ENCODE measurements at regions not wholly inside any gene's neighbourhood (a gene's known extent, or its start where the extent isn't known, plus 50 kb on each side); places are given as distances from the start of the nearest gene placed in this dataset.
A peak's percentile ranks its signal among the peaks of the same experiment; 100 is the strongest.

DNA sequence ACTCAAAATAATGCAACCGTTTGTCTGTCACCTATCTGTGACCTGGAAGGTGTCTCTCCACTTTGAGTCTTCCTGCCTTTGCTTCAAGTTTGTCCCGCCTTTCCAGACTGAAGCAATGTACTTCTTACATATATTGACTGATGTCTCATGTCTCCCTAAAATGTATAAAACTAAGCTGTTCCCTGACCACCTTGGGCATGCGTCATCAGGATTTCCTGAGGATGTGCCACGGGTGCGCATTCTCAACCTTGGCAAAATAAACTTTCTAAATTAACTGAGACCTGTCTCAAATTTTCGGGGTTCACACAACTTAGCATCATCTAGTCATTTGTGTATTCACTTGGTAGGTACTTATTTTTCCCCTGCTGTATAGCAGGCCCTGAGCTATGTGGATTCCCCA is 65.3 kb upstream of the JCAD start:
- DNase-seq = no peak
- Histone ChIP-seq H3K27ac (no peak overlapping the region), H3K9me3 (no peaks in the 10 kb centered on the region), H3K4me1 (no peaks in the 10 kb centered on the region), H3K27me3 (no peaks in the 10 kb centered on the region), H3K4me3 (no peak overlapping the region), H3K36me3 (no peaks in the 10 kb centered on the region)
- TF ChIP-seq POLR2A (IDR thresholded peaks at IDR 0.05) = no peak
- 77 to 84% (median 78%) methylated on average over 6 of the region's 6 CpGs for WGBS, 5 donors
- intact Hi-C loops (cut with DNase I; ENCODE audit: low total_unique reads) = no loop called here

DNA sequence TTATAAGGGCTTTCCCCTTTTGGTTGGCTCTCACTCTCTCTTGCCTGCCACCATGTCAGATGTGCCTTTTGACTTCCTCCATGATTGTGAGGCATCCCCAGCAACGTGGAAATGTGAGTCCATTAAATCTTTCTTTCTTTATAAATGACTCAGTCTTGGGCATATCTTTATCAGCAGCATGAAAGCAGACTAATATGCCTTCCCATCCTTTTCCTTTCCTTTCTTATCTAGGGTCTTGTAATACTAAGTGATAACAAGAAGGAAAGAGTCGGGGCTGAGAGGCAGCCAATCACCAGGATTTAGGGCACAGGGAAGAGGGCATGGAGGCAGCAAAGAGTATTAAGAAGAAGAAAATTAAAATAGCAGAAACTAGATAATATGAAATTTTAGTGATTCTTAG is 62.0 kb upstream of the JCAD start:
- Histone ChIP-seq H3K4me1 (no peaks in the 10 kb centered on the region), H3K27ac (no peak overlapping the region), H3K36me3 (no peaks in the 10 kb centered on the region), H3K27me3 (no peaks in the 10 kb centered on the region), H3K4me3 (no peak overlapping the region), H3K9me3 (no peaks in the 10 kb centered on the region)
- TF ChIP-seq POLR2AphosphoS5 (IDR thresholded peaks at IDR 0.05) (no peak), EP300 (IDR thresholded peaks at IDR 0.05) (no peak), POLR2A (IDR thresholded peaks at IDR 0.05) (no peak)
- TF ChIP-seq, protein P1, sequence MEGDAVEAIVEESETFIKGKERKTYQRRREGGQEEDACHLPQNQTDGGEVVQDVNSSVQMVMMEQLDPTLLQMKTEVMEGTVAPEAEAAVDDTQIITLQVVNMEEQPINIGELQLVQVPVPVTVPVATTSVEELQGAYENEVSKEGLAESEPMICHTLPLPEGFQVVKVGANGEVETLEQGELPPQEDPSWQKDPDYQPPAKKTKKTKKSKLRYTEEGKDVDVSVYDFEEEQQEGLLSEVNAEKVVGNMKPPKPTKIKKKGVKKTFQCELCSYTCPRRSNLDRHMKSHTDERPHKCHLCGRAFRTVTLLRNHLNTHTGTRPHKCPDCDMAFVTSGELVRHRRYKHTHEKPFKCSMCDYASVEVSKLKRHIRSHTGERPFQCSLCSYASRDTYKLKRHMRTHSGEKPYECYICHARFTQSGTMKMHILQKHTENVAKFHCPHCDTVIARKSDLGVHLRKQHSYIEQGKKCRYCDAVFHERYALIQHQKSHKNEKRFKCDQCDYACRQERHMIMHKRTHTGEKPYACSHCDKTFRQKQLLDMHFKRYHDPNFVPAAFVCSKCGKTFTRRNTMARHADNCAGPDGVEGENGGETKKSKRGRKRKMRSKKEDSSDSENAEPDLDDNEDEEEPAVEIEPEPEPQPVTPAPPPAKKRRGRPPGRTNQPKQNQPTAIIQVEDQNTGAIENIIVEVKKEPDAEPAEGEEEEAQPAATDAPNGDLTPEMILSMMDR (IDR thresholded peaks at IDR 0.05) = no peak
- intact Hi-C loops (cut with DNase I; ENCODE audit: low total_unique reads) = no loop called here
- DNase-seq = no peak
- 19 to 58% (median 42%) methylated on average over 2 of the region's 2 CpGs for WGBS, 5 donors

DNA sequence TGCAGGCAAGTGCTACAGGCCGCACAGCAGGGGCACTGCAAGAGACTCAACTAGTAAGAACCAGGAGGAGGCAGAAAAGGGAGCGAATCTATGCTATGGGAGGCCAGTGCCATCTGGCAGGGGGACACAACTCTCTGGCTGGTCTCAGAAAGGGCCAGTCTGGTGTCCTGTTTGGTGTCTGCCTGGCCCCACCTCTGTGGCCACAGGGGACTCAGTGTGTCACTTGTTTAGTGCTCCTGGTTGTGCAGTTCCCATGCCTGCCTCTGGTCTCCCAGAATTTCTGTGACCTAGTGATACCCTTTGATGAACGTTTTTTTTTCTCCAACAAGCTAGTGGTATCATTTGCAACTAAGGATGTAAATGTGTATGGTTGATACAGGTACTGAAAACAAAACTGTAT is 59.2 kb upstream of the JCAD start:
- WGBS, 5 donors = 63 to 74% (median 73%) methylated on average over 3 of the region's 3 CpGs

DNA sequence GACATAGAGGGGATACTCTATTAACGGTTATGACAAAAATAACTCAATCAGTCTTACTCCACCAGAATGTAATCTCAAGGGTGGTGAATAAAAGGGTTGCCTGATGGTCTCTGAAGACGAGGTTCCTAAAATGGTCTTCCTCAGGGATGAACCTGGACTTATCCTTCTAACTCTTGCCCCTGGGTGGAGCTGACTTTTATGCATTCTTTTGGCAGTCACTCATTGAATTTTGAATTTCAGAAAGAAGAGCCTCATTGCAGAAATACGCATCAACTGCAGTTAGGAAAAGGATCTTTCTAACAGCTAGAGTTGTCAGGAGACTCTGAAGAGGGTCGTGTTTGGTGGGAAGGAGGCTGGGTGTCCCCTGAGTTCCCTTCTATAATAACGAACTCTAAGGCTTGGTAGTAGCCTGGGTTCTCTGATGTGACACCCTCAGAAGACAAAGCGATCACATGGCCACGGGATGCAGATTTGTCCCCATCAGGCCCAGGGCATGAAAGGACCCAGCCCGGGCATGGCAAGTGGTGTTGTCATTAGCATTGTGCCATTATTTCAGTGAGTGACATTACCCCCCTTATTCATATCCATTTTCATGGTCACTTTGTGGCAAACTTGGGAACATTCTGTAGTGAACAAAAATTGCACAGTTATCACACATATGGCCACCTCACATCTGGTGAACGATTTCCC is 58.6 kb upstream of the JCAD start:
- Histone ChIP-seq H3K36me3 (no peaks in the 10 kb centered on the region), H3K27ac (no peak overlapping the region), H3K4me1 (no peaks in the 10 kb centered on the region), H3K9me3 (no peaks in the 10 kb centered on the region), H3K27me3 (no peaks in the 10 kb centered on the region), H3K4me3 (no peak overlapping the region)
- TF ChIP-seq, protein P1 (IDR thresholded peaks at IDR 0.05) = no peak
- no peak for TF ChIP-seq POLR2A (IDR thresholded peaks at IDR 0.05)
- TF ChIP-seq EP300 (IDR thresholded peaks at IDR 0.05) = no peak
- no peak for TF ChIP-seq POLR2AphosphoS5 (IDR thresholded peaks at IDR 0.05)
- no peak for DNase-seq
- WGBS, 5 donors = 79 to 87% (median 86%) methylated on average over 9 of the region's 9 CpGs
- intact Hi-C loops (cut with DNase I; ENCODE audit: low total_unique reads) = no loop called here

More for the DNA sequence above, 59.2 kb upstream of the JCAD start:
- Histone ChIP-seq H3K27me3 (no peaks in the 10 kb centered on the region), H3K9me3 (no peaks in the 10 kb centered on the region), H3K36me3 (no peaks in the 10 kb centered on the region), H3K4me1 (no peaks in the 10 kb centered on the region), H3K27ac (no peak overlapping the region), H3K4me3 (no peak overlapping the region)
- DNase-seq = no peak
- TF ChIP-seq POLR2AphosphoS5 (IDR thresholded peaks at IDR 0.05) (no peak), POLR2A (IDR thresholded peaks at IDR 0.05) (no peak), EP300 (IDR thresholded peaks at IDR 0.05) (no peak)
- TF ChIP-seq, protein P1 (IDR thresholded peaks at IDR 0.05) = no peak
- intact Hi-C loops (cut with DNase I; ENCODE audit: low total_unique reads) = no loop called here

DNA sequence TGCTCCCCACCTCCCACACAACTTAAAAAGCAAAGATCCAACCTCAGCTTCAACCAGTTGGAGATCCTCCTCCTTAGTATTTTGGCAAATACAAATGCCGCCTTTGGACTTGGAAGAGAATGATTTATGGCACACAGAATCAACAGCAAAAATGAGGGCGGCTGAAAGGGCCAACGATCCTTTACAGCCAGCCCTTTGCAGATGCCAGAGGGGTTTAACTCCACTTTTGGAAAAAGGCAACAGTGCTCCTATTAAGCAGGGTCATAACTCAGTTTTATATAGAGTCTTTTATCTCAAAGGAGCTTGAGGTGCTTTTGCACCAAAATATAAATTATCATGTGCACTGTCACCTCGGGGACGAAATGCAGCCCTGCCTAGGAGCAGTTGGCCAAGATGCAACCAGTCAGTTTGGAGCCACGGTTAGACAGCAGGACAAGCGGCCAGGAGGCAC is 56.7 kb upstream of the JCAD start:
- no peak overlapping the region for H3K27ac ChIP-seq
- no peaks in the 10 kb centered on the region for H3K9me3 ChIP-seq
- no peaks in the 10 kb centered on the region for H3K27me3 ChIP-seq
- no peak overlapping the region for H3K4me3 ChIP-seq
- H3K4me1 ChIP-seq = no peaks in the 10 kb centered on the region
- no peaks in the 10 kb centered on the region for H3K36me3 ChIP-seq
- WGBS, 5 donors = 56 to 79% (median 68%) methylated on average over 7 of the region's 7 CpGs
- peak in 1 of 2 donors; percentile 38 for DNase-seq
- intact Hi-C loops (cut with DNase I; ENCODE audit: low total_unique reads) = no loop called here
- TF ChIP-seq, protein P1 (IDR thresholded peaks at IDR 0.05) = no peak
- TF ChIP-seq POLR2A (IDR thresholded peaks at IDR 0.05) = no peak
- no peak for TF ChIP-seq POLR2AphosphoS5 (IDR thresholded peaks at IDR 0.05)
- TF ChIP-seq EP300 (IDR thresholded peaks at IDR 0.05) = no peak

All from stomach (tissue), 8 donors.